NCI-H510A (cell line): ENCODE measurements at regions not wholly inside any gene's neighbourhood (a gene's known extent, or its start where the extent isn't known, plus 50 kb on each side); places are given as distances from the start of the nearest gene placed in this dataset.
"Not testable (repeated sequence)": the region's sequence is repeated elsewhere in the genome, so short reads cannot be mapped to it uniquely, and the experiment has no call there.

Experiments
- DNase-seq: peaks from one replicate; lab custom pipeline; 2025; lab: John Stamatoyannopoulos, UW

GRCh38 chr1:191788551-191788950 lies 369.7 kb upstream of the RGS18 start:
- DNase-seq = no peak

- DNase-seq = no peak
Measured at GRCh38 chr1:191798178-191798577, 360.1 kb upstream of the RGS18 start.

DNA sequence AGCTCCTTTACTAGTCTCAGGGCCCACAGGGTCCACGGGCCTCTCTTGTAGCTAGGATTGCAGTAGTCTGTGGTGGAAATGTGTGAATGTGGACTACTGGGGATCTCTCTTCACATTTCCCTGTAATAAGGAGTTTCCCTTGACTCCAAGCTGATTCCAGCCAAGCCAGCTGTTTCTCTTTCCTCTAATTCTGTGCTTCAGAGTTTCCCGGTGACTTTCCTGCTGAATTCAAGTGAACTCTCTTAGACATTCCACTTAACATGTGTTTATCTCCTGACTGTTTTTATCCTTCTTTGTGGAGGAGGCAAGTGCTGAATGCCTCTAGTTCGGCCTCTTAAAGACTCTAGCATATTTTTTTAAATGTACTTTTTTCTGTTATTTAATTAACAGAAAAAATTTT lies 354.0 kb upstream of the RGS18 start:
- no peak for DNase-seq

GRCh38 chr1:191813593-191813992 lies 344.7 kb upstream of the RGS18 start:
- not testable (repeated sequence) for DNase-seq

GRCh38 chr1:191818198-191818597 lies 340.1 kb upstream of the RGS18 start:
- DNase-seq = no peak

- no peak for DNase-seq
Measured at GRCh38 chr1:191831572-191831971, 326.7 kb upstream of the RGS18 start.

DNA sequence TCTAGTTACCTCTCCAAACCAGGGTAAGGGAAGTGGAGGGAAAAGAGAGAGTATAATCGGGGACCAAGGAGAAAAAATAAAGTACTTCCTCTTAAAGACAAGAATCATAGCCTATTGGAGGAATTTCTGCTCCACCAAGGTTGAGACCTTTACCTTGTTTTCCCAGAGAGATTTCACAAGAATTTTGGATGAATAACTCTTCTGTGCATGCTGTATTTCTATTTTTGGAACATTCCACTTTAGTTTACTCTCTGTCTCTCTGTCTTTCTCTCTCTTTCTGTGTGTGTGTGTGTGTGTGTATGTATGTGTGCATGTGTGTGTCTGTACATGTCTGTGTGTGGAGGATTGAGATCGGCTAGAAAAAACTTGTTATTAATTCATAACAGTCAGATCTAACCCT lies 318.4 kb upstream of the RGS18 start:
- DNase-seq = no peak

GRCh38 chr1:191851799-191852595 lies 306.3 kb upstream of the RGS18 start:
- no peak for DNase-seq

DNA sequence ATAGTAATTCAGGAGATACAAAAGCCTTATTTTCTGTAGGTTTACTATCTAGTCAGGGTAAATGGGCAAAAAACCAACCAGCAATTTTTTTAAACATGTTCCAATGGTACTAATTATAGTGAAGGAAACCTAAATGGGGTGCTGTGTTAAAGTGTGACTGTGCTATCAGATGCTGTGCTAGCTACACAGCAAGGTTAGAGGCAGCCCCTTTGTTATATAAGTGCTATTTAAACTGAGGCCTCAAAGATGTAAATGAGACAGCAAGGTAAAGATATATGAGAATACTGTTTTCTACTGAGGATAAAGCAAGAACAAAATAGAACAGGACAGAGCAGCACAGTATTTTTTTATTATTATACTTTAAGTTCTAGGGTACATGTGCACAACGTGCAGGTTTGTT lies 305.4 kb upstream of the RGS18 start:
- no peak for DNase-seq

DNA sequence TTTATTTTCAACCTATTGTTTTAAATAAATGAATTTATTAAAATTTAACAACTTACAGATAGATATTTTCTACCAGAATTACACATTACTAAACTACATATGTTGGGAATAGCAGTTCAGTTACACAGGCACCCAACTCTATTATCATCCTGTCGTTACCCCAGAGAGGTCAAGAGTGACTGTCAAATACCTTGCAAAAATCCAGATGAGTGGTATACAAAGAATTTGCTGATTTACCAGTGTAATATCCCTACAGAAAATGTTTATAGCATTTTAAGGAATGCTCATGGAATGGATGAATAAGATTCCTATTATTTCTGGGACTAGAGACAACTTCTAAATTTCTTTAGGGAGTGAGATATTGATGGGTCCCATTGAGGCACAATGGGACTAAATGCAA lies 300.7 kb upstream of the RGS18 start:
- DNase-seq = no peak

GRCh38 chr1:191865479-191865878 lies 292.8 kb upstream of the RGS18 start:
- DNase-seq = no peak

DNA sequence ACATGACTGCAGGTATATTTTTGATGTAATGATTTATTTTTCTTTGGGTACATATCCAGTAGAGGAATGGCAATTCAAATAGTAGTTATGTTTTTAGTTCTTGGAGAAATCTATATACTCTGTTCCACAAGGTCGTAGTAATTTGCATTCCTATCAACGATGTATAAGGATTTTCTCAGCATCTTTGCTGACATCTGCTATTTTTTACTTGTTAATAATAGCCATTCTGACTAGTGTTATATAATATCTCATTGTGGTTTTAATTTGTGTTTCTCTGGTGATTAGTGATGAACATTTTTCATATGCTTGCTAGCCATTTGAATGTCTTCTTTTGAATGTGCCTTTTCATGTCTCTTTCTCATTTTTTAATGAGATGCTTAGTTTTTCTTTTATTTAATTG lies 292.1 kb upstream of the RGS18 start:
- no peak for DNase-seq

GRCh38 chr1:191869790-191870312 lies 288.4 kb upstream of the RGS18 start:
- DNase-seq = no peak

DNA sequence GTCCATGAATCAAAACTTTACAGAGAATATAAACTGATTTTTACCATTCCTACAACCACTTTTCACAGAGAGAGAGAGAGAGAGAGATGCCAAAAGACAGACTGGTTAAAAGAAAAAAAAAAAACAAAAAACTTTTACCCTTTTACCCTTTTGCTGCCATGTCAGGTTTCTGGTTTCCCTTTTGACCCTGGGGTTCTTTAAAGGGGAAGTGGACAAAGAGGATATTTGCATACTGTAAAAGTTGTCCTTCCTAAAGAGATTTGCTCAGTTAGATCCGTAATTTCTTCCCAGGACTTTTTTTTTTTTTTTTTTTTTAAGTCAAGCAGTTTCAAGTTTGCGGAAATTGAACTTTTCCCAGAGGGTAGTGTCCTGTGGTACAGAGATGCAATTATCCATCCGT lies 287.8 kb upstream of the RGS18 start:
- no peak for DNase-seq

GRCh38 chr1:191875994-191876393 lies 282.3 kb upstream of the RGS18 start:
- DNase-seq = no peak

- no peak for DNase-seq
Measured at GRCh38 chr1:191876631-191877030, 281.6 kb upstream of the RGS18 start.

GRCh38 chr1:191882870-191883269 lies 275.4 kb upstream of the RGS18 start:
- DNase-seq = no peak

GRCh38 chr1:191886977-191887376 lies 271.3 kb upstream of the RGS18 start:
- no peak for DNase-seq

DNA sequence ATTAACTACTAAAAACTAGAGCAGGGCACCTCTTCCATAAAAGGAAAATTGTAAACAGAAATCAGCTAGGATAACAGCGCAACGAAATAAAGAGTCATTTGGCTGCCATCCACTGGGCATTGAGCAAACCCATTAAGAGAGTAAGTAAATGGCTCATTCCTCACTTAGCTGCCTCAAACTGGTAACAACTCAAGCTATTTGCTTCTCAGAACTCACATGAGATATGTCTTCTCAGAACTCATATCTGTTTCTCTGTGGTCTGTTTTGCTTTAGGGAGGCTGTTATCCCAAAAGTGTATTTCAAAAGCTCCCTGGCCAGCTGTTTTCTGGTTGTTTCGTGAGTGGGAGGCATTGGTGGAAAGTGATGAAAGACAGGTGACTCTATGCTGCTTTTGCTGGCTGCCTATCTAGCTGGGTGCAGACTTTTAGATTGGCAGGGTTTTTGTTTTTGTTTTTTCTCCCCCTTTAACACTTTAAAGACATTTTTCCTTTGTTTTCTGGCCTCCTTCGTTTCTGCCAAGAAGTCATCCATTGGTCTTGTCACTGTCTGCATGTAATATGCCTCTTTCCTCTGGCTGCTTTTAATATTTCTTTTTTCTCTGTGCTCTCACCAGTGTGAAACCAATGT lies 269.2 kb upstream of the RGS18 start:
- DNase-seq = no peak

- DNase-seq = no peak
Measured at GRCh38 chr1:191889623-191890003, 268.6 kb upstream of the RGS18 start.

DNA sequence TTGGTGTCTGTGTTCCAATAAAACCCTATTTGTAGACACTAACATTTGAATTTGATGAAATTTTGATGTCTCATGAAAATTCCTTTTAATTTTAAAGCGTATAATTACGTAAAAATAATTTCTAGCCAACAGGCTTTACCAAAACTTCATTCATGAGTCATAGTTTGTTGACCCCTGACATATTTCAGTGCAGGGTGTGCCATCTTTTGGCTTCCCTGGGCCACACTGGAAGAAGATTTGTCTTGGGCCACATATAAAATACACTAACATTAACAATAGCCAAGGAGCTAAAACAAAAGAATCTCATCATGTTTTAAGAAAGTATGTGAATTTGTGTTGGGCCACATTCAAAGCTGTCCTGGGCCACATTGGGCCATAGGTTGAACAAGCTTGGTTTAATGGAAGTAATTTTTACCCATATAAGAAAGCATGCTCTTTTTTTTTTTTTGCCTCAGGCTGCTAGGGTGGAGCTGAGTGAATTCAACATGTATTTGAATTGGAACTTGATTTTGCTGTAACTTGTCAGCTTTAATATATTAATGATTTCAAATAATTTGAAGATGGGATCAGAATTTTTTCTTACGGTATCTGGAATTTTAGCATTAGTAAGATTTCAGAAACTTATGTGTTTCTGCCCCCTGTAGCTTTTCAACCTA lies 267.7 kb upstream of the RGS18 start:
- DNase-seq = no peak

GRCh38 chr1:191892716-191893115 lies 265.5 kb upstream of the RGS18 start:
- no peak for DNase-seq

- DNase-seq = no peak
Measured at GRCh38 chr1:191895049-191895448, 263.2 kb upstream of the RGS18 start.
